ENCODE measurements at regions not wholly inside any gene's neighbourhood (a gene's known extent, or its start where the extent isn't known, plus 50 kb on each side); places are given as distances from the start of the nearest gene placed in this dataset.

DNA sequence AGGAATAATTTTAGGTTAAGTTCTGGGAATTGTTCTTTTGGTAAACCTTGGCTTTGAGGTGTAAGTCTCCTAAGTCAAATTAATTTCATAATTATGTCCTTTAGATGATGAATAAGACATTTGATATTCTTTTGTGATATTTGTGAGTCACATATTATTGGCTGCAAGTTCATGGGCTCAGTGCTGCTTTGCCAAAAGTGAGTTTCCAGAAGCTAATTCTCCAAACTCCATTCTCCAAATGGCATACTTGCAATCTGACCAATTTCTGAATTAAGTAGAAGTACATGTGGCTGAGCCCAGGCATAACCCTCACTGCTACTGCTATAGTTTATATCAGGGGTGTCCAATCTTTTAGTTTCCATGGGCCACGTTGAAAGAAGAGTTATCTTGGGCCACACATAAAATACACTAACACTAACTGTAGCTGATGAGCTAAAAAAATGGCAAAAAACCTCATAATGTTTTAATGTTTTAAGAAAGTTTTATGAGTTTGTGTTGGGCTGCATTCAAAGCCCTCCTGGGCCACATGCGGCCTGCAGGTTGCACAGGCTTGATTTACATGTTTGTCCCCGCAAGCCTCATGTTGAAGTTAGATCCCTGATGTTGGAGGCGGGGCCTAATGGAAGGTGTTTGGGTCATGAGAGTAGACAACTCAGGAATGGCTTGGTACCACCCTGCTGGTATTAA, 196.1 kb downstream of the ZNF330 start:
- Histone ChIP-seq H3K27ac (peak overlapping the region in 1 of 2 donors; percentile 23), H3K9me3 (no peaks in the 10 kb centered on the region), H3K4me3 (no peak overlapping the region), H3K27me3 (no peaks in the 10 kb centered on the region), H3K36me3 (no peaks in the 10 kb centered on the region), H3K4me1 (peaks cover 0 to 10% of the 10 kb centered on the region in 2 donors)
- DNase-seq (ENCODE audit: low spot score in 2 of 2) = no peak
- TF ChIP-seq, protein P1, sequence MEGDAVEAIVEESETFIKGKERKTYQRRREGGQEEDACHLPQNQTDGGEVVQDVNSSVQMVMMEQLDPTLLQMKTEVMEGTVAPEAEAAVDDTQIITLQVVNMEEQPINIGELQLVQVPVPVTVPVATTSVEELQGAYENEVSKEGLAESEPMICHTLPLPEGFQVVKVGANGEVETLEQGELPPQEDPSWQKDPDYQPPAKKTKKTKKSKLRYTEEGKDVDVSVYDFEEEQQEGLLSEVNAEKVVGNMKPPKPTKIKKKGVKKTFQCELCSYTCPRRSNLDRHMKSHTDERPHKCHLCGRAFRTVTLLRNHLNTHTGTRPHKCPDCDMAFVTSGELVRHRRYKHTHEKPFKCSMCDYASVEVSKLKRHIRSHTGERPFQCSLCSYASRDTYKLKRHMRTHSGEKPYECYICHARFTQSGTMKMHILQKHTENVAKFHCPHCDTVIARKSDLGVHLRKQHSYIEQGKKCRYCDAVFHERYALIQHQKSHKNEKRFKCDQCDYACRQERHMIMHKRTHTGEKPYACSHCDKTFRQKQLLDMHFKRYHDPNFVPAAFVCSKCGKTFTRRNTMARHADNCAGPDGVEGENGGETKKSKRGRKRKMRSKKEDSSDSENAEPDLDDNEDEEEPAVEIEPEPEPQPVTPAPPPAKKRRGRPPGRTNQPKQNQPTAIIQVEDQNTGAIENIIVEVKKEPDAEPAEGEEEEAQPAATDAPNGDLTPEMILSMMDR (IDR thresholded peaks at IDR 0.05) = no peak
- intact Hi-C loops (cut with DNase I) = no loop called here

GRCh38 chr4:141417387-141417786, 196.7 kb downstream of the ZNF330 start:
- Histone ChIP-seq H3K4me3 (no peak overlapping the region), H3K4me1 (peaks cover 0 to 10% of the 10 kb centered on the region in 2 donors), H3K9me3 (no peaks in the 10 kb centered on the region), H3K27ac (peak overlapping the region in 1 of 2 donors; percentile 23), H3K27me3 (no peaks in the 10 kb centered on the region), H3K36me3 (no peaks in the 10 kb centered on the region)
- no peak for DNase-seq (ENCODE audit: low spot score in 2 of 2)
- intact Hi-C loops (cut with DNase I) = no loop called here
- TF ChIP-seq, protein P1 (IDR thresholded peaks at IDR 0.05) = no peak

- Histone ChIP-seq H3K36me3 (no peaks in the 10 kb centered on the region), H3K4me1 (no peaks in the 10 kb centered on the region), H3K9me3 (no peaks in the 10 kb centered on the region), H3K4me3 (no peak overlapping the region), H3K27me3 (no peaks in the 10 kb centered on the region), H3K27ac (no peak overlapping the region)
- TF ChIP-seq, protein P1 (IDR thresholded peaks at IDR 0.05) = no peak
- intact Hi-C loops (cut with DNase I) = no loop called here
- DNase-seq (ENCODE audit: low spot score in 2 of 2) = no peak
Measured at GRCh38 chr4:141425124-141425523, 204.4 kb downstream of the ZNF330 start.

GRCh38 chr4:141427726-141428296, 207.1 kb downstream of the ZNF330 start:
- Histone ChIP-seq H3K27ac (no peak overlapping the region), H3K9me3 (no peaks in the 10 kb centered on the region), H3K4me1 (no peaks in the 10 kb centered on the region), H3K36me3 (no peaks in the 10 kb centered on the region), H3K4me3 (no peak overlapping the region), H3K27me3 (no peaks in the 10 kb centered on the region)
- TF ChIP-seq, protein P1 (IDR thresholded peaks at IDR 0.05) = no peak
- intact Hi-C loops (cut with DNase I) = no loop called here
- DNase-seq (ENCODE audit: low spot score in 2 of 2) = no peak

GRCh38 chr4:141429933-141430332, 206.4 kb upstream of the IL15 start:
- intact Hi-C loops (cut with DNase I) = no loop called here
- DNase-seq (ENCODE audit: low spot score in 2 of 2) = no peak
- TF ChIP-seq, protein P1 (IDR thresholded peaks at IDR 0.05) = no peak
- no peaks in the 10 kb centered on the region for H3K4me1 ChIP-seq
- no peaks in the 10 kb centered on the region for H3K27me3 ChIP-seq
- H3K27ac ChIP-seq = no peak overlapping the region
- no peaks in the 10 kb centered on the region for H3K9me3 ChIP-seq
- no peak overlapping the region for H3K4me3 ChIP-seq
- H3K36me3 ChIP-seq = no peaks in the 10 kb centered on the region

All from ascending aorta (tissue), 2 donors.